Tibial artery (tissue), 4 donors: ENCODE measurements at regions not wholly inside any gene's neighbourhood (a gene's known extent, or its start where the extent isn't known, plus 50 kb on each side); places are given as distances from the start of the nearest gene placed in this dataset.

Experiments used
- DNase-seq, 2 donors: peaks; one replicate each; pipeline ENCODE4 v3.0.0-alpha.2; 2019
- H3K27ac ChIP-seq, 2 donors: fragments of 200-600 bp; sonication (generic) in 1 of 2; 1 replicate in 1 of 2; 2 replicates in 1 of 2; pipeline ENCODE4 v1.5.1; 2018 to 2019; ENCODE audit warnings: mild to moderate bottlenecking in 1 of 2
- H3K27me3 ChIP-seq, 2 donors: fragments of 200-600 bp; sonication (generic) in 1 of 2; one replicate each; pipeline versions ENCODE4 v1.5.1 to v1.6.0; 2016 to 2019
- H3K36me3 ChIP-seq, 3 donors: fragments of 200-600 bp; sonication (generic) in 2 of 3; one replicate each; pipeline ENCODE4 v1.5.1; 2016 to 2019; ENCODE audit warnings: mild to moderate bottlenecking in 2 of 3
- H3K4me1 ChIP-seq, 4 donors: fragments of 200-600 bp; sonication (generic) in 2 of 4; 1 replicate in 3 of 4; 2 replicates in 1 of 4; pipeline ENCODE4 v1.5.1; 2016 to 2019
- H3K4me3 ChIP-seq, 2 donors: fragments of 200-600 bp; sonication (generic) in 1 of 2; 1 replicate in 1 of 2; 2 replicates in 1 of 2; pipeline ENCODE4 v1.5.1; 2018 to 2019; ENCODE audit warnings: mild to moderate bottlenecking in 2 of 2
- H3K9me3 ChIP-seq, 3 donors: fragments of 200-600 bp; sonication (generic) in 1 of 3; one replicate each; pipeline ENCODE4 v1.5.1; 2016 to 2019
- CTCF ChIP-seq, 2 experiments: fragments of 200-600 bp in 1 of 2; fragments of 450-650 bp in 1 of 2; IDR thresholded peaks; one replicate each; pipeline ENCODE4 v1.5.1; 2017 to 2019; ENCODE audit warnings: antibody characterized with exemption in 2 of 2, mild to moderate bottlenecking in 1 of 2, moderate library complexity in 1 of 2
- intact Hi-C: fragments of 100-400 bp; cut with DNase I; formaldehyde crosslinking; loops from one replicate; pipeline ENCODE4 v1.15.0; 2023; ENCODE audit warnings: low total_unique reads

GRCh38 chr13:54367639-54368271 is 1339.1 kb downstream of the OLFM4 start:
- intact Hi-C loops: no loop called here
- Histone ChIP-seq H3K27ac (no peak overlapping the region), H3K4me3 (no peak overlapping the region), H3K4me1 (no peaks in the 10 kb centered on the region), H3K9me3 (no peaks in the 10 kb centered on the region), H3K27me3 (no peaks in the 10 kb centered on the region), H3K36me3 (no peaks in the 10 kb centered on the region)
- DNase-seq: no peak
- no peak for TF ChIP-seq CTCF (IDR thresholded peaks at IDR 0.05)

GRCh38 chr13:54368387-54368786 is 1339.8 kb downstream of the OLFM4 start:
- Histone ChIP-seq H3K9me3 (no peaks in the 10 kb centered on the region), H3K27ac (no peak overlapping the region), H3K4me1 (no peaks in the 10 kb centered on the region), H3K4me3 (no peak overlapping the region), H3K27me3 (no peaks in the 10 kb centered on the region), H3K36me3 (no peaks in the 10 kb centered on the region)
- DNase-seq: no peak
- TF ChIP-seq CTCF (IDR thresholded peaks at IDR 0.05): no peak
- intact Hi-C loops: no loop called here

- no peak for DNase-seq
- Histone ChIP-seq H3K36me3 (no peaks in the 10 kb centered on the region), H3K27ac (no peak overlapping the region), H3K4me3 (no peak overlapping the region), H3K4me1 (no peaks in the 10 kb centered on the region), H3K9me3 (no peaks in the 10 kb centered on the region), H3K27me3 (no peaks in the 10 kb centered on the region)
- intact Hi-C loops: no loop called here
- no peak for TF ChIP-seq CTCF (IDR thresholded peaks at IDR 0.05)
These were observed 1344.6 kb downstream of the OLFM4 start for GRCh38 chr13:54373211-54373610.

GRCh38 chr13:54379461-54379860 is 1350.8 kb downstream of the OLFM4 start:
- Histone ChIP-seq H3K36me3 (no peaks in the 10 kb centered on the region), H3K27ac (no peak overlapping the region), H3K4me1 (no peaks in the 10 kb centered on the region), H3K9me3 (no peaks in the 10 kb centered on the region), H3K4me3 (no peak overlapping the region), H3K27me3 (no peaks in the 10 kb centered on the region)
- intact Hi-C loops: no loop called here
- no peak for DNase-seq
- no peak for TF ChIP-seq CTCF (IDR thresholded peaks at IDR 0.05)

- intact Hi-C loops: no loop called here
- H3K36me3 ChIP-seq: no peaks in the 10 kb centered on the region
These were observed 1355.0 kb downstream of the OLFM4 start for GRCh38 chr13:54383604-54384003.

More at GRCh38 chr13:54383604-54384003, 1355.0 kb downstream of the OLFM4 start:
- H3K27me3 ChIP-seq: no peaks in the 10 kb centered on the region
- no peaks in the 10 kb centered on the region for H3K9me3 ChIP-seq
- no peak for TF ChIP-seq CTCF (IDR thresholded peaks at IDR 0.05)
- no peaks in the 10 kb centered on the region for H3K4me1 ChIP-seq
- DNase-seq: no peak
- no peak overlapping the region for H3K4me3 ChIP-seq
- no peak overlapping the region for H3K27ac ChIP-seq
